ENCODE measurements at regions not wholly inside any gene's neighbourhood (a gene's known extent, or its start where the extent isn't known, plus 50 kb on each side); places are given as distances from the start of the nearest gene placed in this dataset.

GRCh38 chr6:153958860-153959259 is 80.2 kb upstream of the OPRM1 start:
- H3K23ac ChIP-seq (ENCODE audit: insufficient read length) = no peak overlapping the region
- no peak overlapping the region for H3K56ac ChIP-seq (replicated peaks; ENCODE audit: insufficient read length, low read depth, low read length)
- no peak overlapping the region for H2BK15ac ChIP-seq (ENCODE audit: low read length)
- H4K8ac ChIP-seq (ENCODE audit: extremely low read depth, insufficient read depth, low read length) = no peak overlapping the region
- H3K36me3 ChIP-seq (ENCODE audit: control insufficient read depth in 2 of 4, insufficient read depth in 4 of 4, low read length in 3 of 4) = peaks cover 0 to 6% (median 0%) of the 10 kb centered on the region in 4 experiments; a peak in 1 of 8 replicates
- no peak overlapping the region for H2BK12ac ChIP-seq (ENCODE audit: low read depth, low read length)
- peak overlapping the region; percentile 32; the same call in 1 of the 2 replicates for H3K18ac ChIP-seq (ENCODE audit: extremely low read depth, low read length)
- no peak overlapping the region for H3K4me3 ChIP-seq (ENCODE audit: extremely low read depth in 1 of 4, insufficient read depth in 2 of 4, low read depth in 3 of 4, low read length in 4 of 4)
- FAIRE-seq (no peak), DNase-seq (ENCODE audit: low read depth in 1 of 2, low spot score in 2 of 2) (no peak)
- H3K4me1 ChIP-seq (replicated peaks in 1 of 4; ENCODE audit: control insufficient read depth in 3 of 4, insufficient read depth in 4 of 4, low read length in 3 of 4) = peaks cover 0 to 3% (median 2%) of the 10 kb centered on the region in 4 experiments; a peak in 2 of 7 replicates
- no peaks in the 10 kb centered on the region for H3K79me2 ChIP-seq (ENCODE audit: control insufficient read depth in 1 of 2, insufficient read depth in 2 of 2, low read length in 2 of 2)
- POLR2A ChIA-PET (ENCODE audit: partially characterized antibody) = no interaction called here
- CTCF ChIA-PET (ENCODE audit: partially characterized antibody) = interaction anchor here (1.4 kb wide), 1 partner anchor 10 kb away, joined by 6 read pairs; no protein-coding TSS in a partner anchor
- no peaks in the 10 kb centered on the region for H3K23me2 ChIP-seq (ENCODE audit: low read depth, low read length)
- no peaks in the 10 kb centered on the region for H3K27me3 ChIP-seq (replicated peaks in 1 of 4; ENCODE audit: control insufficient read depth in 3 of 4, extremely low read depth in 1 of 4, insufficient read depth in 3 of 4, low read length in 3 of 4)
- H3K9me3 ChIP-seq (ENCODE audit: insufficient read depth in 2 of 2, low read depth in 1 of 2, low read length in 1 of 2) = peaks cover 7% of the 10 kb centered on the region in 2 experiments
- no peak overlapping the region for H3K27ac ChIP-seq (ENCODE audit: low read depth, low read length)
- no peak overlapping the region for H3K14ac ChIP-seq (ENCODE audit: insufficient read length)
- H2AK5ac ChIP-seq (ENCODE audit: low read depth, low read length) = no peak overlapping the region
- no peak overlapping the region for H3K9ac ChIP-seq (replicated peaks in 1 of 4; ENCODE audit: extremely low read depth in 1 of 4, low read depth in 3 of 4, low read length in 3 of 4)
- H4K91ac ChIP-seq (replicated peaks; ENCODE audit: insufficient read length, low read length) = no peak overlapping the region
- H3K79me1 ChIP-seq (ENCODE audit: low read depth, low read length) = no peaks in the 10 kb centered on the region
- H2BK5ac ChIP-seq (ENCODE audit: low read depth, low read length) = no peak overlapping the region
- no peak overlapping the region for H2BK20ac ChIP-seq (ENCODE audit: low read length)
- 79% methylated on average over 1 of the region's 1 CpG; no CpG with 5 or more reads in 1 of the 2 experiments for WGBS, 2 experiments (ENCODE audit: extremely low coverage in 1 of 2, insufficient coverage in 1 of 2, insufficient read length in 1 of 2, insufficient replicate concordance in 2 of 2, low coverage in 1 of 2, low lambda C conversion rate in 2 of 2, missing lambda C conversion rate in 1 of 2)
- H2BK120ac ChIP-seq (replicated peaks; ENCODE audit: low read depth, low read length) = no peak overlapping the region
- no peak overlapping the region for H3K4ac ChIP-seq (replicated peaks; ENCODE audit: insufficient read length, low read depth, low read length)
- no peak overlapping the region for H4K5ac ChIP-seq (ENCODE audit: insufficient read length, low read depth, low read length)
- no peak overlapping the region for H3K4me2 ChIP-seq (ENCODE audit: insufficient read depth in 1 of 2, low read depth in 2 of 2, low read length in 2 of 2)
- H2AFZ ChIP-seq (ENCODE audit: low read length) = 0 out of 2 replicates have a peak overlapping the region, but pooled peaks have one; percentile 80
- H4K20me1 ChIP-seq (replicated peaks in 1 of 2; ENCODE audit: control insufficient read depth in 1 of 2, insufficient read depth in 2 of 2, low read length in 2 of 2) = no peaks in the 10 kb centered on the region
- TF ChIP-seq JUN (IDR thresholded peaks at IDR 0.05; ENCODE audit: low read depth, low read length) = no peak
